ENCODE measurements at regions not wholly inside any gene's neighbourhood (a gene's known extent, or its start where the extent isn't known, plus 50 kb on each side); places are given as distances from the start of the nearest gene placed in this dataset.
"Not testable (repeated sequence)": the region's sequence is repeated elsewhere in the genome, so short reads cannot be mapped to it uniquely, and the experiment has no call there.

DNA sequence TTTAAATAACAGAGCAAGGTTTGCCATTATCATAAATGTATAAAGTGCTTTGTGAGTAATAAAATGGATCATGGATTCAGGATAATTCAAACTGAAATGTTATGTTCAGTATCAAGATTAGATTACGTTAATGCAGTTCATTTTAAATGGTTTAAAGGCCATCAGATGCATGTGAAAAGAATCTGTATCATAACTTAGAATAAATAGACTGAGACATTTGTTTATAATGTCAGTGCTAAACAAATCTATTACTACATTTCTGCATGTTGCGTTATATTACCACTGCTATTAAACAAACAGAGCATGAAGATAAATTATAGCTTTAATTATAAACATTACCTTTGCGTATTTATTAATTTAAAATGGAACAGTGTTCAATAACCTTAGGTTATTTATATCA, 160.2 kb downstream of the TOX3 start:
- DNase-seq: no peak

DNA sequence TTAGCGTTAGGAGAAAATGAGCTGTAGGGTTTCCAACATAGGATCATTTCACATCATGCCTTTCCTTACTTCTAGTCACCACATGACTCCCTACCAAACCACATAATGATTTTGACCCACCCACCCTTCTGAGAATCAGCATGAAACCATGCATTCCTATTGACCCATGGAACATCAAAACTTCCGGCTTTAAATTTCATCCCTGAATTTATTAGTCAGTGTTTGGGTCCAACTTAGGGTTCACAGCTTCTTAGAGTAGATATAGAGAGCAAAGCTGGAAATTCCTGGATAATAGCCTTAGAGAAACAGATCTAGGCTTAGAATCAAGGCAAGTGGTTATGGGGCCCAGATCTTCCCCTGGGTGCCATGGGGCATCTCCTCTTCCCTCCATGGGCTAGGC, 162.6 kb downstream of the TOX3 start:
- no peak for DNase-seq

DNA sequence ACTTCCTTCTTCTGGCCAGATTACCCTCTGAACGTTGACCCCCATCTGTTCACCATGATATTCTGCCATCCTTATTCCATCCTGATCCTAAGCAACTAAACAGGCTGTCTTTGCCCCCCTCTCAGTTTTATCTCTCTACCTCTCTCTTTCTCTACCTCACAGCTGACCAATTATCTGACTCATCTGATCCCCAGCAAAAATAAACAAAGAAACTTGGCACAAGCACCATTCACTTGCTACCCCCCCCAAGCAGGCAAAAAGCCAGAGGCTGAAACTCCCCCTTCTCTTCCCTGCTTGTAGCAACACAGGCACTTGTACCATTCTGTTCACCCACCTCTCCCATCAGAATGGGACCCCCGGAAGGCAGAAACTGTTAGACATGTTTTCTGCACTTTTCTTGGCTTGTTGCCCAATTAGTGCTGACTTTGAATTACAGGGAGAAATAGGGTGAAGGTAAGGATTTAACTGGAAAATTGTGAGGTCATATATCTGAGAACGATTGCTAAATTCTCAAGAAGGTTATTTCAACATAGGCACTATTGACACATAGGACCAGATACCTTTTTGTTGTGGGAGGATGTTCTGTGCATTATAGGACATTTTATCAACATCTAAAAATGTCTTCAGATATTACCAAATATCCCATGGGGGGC, 163.2 kb downstream of the TOX3 start:
- DNase-seq: no peak

DNA sequence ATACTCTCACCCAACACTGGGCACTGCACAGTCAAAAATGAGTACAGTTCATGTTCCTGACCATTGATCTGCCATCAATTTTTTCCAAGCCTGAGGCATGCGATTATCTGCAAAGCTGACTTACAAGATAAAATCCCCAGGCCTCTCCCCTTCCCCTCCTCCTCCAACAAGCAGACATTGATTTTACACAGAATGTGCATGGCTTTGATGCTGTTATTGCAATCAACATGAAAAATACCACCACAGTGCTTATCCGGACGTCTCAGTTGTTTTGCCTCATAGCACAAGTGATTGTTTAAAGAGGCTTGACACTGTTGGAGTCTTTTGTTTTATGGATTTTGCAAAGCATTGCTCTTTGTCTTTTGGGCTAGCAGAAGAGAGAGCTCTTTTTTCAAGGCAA, 163.8 kb downstream of the TOX3 start:
- no peak for DNase-seq

DNA sequence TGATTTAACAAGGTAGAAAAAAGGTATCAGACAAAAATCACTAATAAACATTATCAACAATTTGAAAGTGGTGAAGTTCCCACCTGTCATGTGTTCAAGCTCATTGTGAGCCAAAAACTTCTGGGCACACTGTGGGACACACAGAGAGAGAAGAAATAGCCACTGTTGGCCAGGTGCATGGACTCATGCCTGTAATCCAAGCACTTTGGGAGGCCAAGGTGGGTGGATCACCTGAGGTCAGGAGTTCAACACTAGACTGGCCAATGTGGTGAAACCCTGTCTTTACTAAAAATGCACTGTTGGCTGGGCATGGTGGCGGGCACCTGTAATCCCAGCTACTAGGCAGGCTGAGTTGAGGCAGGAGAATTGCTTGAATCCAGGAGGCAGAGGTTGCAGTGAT, 167.4 kb downstream of the TOX3 start:
- no peak for DNase-seq

DNA sequence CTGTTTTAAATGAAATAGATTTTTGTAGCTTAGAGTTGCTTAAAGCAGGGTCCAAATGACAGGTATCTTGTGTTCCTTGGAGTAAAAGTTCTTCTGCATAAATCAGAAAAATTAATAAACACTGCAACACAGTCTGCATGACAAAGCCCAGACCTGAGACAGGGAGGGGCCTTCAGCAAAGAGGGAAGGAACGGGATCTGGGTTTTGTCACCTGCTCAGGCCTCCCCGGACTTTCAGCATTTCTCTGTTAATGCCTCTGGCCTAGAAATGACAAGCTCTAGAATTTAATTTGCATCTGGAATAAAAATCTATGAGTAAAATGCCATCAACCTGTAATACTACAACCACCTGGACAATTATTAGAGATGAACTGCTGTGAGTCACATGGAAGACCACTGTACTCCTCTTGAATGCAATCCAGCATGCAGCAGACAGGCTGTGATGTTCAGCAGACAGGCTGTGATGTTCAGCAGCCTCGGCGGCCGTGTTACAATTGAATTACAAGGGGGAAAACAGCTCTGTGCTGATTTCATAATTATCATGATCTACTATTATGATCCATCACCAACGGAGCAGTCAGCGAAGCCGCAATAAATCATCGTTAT, 170.2 kb downstream of the TOX3 start:
- DNase-seq: no peak

DNA sequence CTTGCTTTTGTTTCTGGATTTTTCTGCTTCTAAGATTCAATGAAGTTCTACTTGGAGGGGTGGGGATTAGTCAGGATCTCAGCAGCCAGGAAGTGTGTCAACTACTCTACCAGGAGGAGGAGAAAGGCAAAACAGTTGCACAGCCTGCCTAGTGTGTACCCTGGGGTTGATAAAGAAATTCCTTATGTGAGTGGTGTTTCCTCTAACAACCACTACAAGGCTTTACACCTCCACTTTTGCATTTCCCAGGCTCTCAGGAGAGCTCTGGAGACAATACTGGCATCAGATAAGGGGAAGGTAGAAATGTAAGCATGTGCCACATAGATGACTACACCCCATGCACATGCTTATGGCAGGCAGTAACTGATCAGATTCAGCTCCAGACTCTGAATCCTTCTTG, 174.6 kb downstream of the TOX3 start:
- no peak for DNase-seq

DNA sequence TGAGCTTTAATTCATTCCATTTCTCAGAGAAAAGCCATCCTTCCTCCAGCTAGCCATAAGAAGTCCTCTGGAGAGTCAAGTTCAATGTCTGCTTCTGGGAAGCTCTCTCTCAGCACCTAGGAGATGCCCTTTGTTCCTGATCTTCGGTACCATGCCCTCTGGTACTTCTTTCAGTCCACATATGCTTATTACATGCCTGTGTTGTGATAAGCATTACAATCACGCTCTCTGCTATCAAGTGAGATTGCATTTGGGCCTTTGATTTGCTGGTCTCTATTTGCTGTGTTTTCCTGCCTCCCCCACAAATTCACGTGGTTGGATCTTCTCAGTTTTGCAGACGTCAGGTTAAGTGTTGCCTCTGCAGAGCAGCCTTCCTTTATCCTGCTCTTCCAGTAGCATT, 178.1 kb downstream of the TOX3 start:
- DNase-seq: no peak

DNA sequence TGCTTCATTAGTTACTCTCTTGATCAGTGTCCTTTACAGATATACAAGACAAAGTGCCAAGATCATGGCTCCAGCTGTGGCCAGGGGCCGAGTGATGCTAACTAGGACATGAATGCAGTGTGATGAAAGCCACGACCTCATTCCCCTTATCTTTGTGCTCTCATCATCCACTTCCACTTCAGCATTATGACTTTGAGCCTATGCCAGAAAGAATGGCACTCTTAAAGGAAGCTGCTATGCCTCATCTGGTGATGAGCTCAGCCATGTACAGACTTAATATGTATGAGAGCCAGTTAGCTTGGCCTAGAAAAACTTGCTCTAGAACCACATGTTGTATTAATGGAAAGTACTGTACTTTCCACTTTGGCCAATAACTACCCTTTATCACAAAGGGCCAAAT, 179.1 kb downstream of the TOX3 start:
- DNase-seq: no peak

DNA sequence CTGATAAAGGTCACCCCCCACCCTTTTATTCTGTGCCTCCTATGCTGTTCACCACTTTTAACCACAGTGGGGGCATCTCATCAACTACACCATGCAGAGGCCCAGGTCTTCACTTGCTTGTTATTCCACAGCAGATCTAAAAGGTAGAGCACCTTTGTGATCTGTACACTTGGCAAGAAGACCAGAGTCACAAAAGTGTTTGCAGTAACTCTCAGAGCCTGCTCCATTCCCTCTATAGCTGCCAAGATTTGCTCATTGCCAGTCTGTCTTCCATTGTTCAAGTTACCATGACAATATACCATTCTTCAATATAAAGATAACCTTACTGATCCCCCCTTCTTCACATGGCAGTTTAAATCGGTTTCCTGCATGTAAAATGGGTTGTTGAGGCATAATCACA, 180.0 kb downstream of the TOX3 start:
- DNase-seq: no peak

DNA sequence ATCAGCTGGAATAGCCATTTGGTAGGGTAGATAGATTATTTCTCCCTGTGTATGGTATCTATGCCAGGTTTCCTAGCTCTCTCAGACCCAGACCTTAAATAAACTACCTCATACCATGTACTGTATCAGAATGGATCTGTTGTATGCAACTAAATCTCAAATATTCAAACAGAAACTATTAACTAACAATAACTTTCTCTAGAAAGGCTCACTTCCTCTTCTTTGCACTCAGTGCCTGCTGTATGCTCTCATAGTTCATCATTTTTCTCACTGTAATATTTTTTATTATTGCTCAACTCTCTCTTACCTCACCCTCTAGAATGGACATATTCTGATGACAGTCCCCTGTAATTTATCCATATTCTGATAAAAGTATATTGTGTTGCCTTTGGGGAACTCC, 182.4 kb downstream of the TOX3 start:
- no peak for DNase-seq

DNA sequence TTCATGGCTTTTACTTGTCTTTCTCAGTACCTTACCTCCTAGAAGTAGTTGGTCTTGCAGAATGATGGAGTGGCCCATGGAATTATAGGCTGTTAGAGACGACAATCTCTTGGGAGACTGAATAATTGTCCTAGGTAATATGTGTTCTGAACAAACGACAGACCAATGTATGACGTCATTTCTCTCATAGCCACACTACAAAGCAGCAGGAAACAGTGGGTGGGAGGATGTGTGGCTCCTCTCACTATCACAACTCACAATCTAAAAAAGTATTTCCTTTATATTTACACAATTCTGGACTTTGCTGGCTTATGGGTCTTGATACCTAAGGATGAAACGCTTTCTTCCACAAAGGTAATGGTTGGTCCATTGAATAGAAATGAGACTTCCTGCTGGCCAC, 183.9 kb downstream of the TOX3 start:
- DNase-seq: no peak

DNA sequence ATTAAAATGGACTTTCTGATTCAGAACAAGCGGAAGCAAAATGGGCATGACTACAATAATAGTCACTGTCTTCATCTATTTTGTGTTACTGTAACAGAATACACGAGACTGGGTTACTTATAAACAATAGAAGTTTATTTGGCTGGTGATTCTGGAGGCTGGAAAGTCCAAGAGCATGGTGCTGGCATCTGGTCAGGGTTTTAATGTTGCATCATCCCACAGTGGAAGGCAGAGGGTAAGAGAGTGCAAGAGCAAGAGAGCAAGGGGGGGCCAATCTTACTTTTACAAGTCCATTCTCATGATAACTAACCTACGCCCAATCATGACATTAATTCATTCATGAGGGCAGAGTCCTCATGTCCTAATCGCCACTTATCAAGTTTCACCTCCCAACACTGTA, 189.2 kb downstream of the TOX3 start:
- no peak for DNase-seq

DNA sequence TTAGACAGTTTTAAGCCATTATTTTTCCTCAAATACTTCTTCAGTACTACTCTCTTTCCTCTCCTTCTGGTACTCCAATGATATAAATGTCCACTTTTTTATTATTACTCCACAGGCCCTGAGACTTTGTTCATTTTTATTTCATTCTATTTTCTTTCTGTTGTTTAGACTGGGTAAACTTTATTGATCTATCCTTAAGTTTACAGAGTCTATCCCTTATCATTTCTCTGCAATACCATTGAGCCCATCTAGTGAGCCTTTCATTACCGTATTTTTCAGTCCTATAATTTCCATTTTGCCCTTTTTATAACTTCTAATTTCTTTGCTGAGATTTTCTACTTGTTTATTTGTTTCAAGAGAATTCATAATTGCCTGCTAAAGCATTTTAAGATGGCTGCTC, 193.7 kb downstream of the TOX3 start:
- DNase-seq: no peak

DNA sequence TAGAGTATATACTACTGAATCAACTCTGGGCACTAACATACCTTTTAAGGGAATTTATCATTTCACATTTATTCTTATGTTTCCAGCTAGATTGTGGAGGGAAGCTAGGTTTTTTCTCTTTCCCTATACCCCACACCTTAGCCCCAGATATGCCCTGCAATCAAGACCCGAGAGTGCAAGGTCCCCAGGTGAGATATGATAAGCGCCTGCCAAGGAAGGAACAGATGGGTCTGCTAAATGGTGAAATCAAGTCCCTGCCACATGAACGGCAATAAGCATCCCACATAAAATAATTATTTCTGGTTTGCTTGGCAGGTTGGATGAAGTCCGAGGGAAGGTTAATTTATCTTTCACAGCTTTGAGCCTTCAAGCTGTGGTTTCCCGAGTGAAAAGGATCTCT, 195.5 kb downstream of the TOX3 start:
- DNase-seq: no peak

DNA sequence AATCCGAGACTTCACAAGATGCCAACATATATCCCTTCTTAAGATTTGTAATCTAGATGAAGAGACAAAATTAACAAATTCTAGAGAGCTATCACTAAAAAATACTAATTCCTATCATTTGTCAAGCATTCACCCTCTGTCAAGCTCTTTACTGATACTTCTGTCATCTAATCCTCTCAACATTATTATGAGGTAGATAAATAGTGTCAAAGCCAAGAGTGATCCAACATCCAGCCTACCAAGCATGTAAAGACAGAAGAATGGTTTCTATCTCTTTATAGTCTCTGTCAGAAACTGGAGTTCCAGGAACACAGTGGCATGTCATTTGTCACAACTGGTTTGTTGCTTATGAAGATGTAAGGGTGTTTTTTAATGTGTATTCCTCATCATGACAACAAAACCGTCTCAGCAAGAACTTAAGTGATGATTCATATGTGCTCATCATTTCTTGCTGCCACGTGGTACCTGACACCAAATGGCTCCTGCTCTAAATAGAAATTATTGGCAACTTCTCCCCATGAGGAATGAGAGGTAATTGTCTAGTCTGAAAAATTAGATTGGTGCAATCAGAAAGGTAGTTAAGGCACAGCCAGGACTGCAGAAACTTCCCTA, 196.8 kb downstream of the TOX3 start:
- no peak for DNase-seq

DNA sequence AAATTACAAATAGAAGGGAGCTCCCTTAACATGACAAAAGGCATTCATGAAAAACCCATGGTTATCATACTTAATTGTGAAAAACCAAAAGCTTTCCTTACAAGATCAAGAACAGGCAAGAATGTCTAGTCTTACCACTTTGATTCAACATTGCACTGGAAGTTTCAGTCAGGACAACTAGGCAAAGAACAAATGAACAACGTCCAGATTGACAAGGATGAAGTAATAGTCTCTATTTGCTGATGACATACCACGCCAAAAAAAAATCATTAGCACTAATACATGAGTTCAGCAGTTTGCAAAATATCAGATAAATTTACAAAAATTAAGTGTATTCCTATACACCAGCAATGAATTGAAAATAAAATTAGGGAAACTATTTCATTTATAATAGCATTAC, 200.2 kb downstream of the TOX3 start:
- DNase-seq: no peak

DNA sequence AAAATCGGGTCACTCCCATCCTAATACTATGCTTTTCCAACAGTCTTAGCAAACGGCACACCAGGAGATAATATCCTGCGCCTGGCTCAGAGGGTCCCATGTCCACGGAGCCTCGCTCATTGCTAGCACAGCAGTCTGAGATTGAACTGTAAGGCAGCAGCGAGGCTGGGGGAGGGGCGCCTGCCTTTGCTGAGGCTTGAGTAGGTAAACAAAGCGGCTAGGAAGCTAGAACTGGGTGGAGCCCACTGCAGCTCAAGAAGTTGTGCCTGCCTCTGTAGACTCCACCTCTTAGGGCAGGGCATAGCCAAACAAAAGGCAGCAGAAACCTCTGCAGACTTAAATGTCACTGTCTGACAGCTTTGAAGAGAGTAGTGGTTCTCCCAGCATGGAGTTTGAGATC, 213.3 kb downstream of the TOX3 start:
- DNase-seq: not testable (repeated sequence)

DNA sequence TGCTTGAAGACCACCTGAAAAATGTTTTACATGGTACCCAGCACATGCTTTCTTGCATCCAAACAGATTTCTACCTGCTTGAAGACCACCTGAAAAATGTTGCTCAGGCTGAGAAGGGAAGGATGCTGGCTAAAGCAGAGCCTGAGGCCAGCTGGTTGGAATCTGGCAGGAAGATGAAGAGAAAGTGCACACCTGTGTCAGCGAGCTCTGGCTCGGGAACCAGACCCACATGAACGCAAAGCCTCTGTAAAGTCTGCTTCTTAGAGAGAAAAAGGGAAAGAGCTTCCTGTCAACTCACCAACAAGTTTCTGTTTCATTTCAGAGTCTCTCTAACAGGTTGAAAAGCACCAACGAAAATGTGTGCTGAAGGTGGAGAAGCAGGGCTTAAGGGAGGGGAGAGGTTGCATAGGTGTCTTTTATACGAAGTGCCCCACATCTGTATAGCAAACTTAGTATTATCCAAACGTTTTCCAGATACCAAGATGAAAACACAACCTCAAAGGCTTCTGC, 226.0 kb downstream of the TOX3 start:
- DNase-seq: no peak

DNA sequence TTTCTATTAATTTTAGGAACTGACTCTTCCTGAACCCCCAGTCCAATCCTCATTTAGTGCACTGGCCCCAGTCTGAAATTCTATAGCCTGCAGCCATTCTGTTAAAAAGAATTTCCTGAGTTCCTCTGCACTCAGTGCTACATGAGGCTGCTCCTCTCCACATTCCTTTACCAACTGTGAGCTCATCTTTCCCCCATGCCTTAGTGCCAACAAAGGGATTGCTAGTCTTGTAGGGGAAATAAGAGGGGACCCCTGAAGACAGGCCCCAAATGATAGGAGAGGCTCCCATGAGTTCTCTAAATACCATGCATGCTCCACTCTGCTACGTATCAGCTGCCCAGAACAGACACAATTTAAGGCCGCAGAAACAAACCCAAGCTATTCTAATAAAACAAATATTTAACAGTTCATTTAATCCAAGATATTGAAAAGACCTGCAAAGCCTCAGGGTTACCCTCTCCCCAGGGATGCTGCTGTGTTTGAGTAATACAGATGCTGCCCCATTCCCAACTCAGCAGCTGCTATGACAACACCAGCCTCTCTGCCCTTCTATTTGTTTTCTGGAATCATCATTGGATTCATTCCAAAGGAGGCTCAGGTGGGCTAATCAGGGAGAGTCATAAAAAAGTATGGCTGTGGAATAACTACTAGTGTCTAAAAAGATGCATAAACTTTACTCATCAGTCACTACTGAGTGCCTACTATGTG, 228.5 kb downstream of the TOX3 start:
- no peak for DNase-seq

DNA sequence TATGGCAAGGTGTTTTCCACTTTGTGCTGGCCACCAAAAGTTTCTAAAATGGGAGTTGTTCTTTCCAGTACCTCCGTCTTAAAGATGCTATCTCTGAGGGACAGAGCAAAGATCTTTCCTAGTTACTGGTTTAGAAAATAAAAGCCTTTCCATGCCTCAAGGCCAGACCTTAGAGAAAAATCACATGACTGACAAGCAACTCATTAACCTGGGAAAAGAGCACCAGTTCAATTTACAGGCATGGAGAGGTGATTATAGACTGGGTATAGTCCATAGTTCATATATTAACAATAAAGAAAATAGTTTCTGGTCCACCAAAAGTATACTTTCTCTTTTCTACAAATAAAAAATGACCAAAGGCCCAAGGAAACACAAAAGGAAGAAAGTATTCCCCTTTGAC, 230.7 kb downstream of the TOX3 start:
- DNase-seq: no peak

DNA sequence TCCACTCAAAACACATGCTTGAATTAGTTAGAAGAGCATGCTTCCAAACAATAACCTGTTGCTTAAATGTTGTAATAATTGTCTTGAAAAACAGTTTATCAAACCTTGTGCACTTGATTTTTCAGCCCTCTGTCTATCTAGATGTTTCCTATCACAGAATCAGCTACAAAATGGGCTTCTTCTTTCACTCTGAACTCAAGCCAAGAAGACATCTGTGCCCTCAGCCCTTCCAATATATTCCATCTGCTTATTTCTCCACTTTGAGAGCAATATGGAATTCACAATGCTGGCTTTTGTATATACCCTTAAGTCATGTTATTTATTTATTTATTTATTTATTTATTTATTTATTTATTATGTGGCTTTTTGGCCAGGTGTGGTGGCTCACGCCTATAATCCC, 234.2 kb downstream of the TOX3 start:
- no peak for DNase-seq

DNA sequence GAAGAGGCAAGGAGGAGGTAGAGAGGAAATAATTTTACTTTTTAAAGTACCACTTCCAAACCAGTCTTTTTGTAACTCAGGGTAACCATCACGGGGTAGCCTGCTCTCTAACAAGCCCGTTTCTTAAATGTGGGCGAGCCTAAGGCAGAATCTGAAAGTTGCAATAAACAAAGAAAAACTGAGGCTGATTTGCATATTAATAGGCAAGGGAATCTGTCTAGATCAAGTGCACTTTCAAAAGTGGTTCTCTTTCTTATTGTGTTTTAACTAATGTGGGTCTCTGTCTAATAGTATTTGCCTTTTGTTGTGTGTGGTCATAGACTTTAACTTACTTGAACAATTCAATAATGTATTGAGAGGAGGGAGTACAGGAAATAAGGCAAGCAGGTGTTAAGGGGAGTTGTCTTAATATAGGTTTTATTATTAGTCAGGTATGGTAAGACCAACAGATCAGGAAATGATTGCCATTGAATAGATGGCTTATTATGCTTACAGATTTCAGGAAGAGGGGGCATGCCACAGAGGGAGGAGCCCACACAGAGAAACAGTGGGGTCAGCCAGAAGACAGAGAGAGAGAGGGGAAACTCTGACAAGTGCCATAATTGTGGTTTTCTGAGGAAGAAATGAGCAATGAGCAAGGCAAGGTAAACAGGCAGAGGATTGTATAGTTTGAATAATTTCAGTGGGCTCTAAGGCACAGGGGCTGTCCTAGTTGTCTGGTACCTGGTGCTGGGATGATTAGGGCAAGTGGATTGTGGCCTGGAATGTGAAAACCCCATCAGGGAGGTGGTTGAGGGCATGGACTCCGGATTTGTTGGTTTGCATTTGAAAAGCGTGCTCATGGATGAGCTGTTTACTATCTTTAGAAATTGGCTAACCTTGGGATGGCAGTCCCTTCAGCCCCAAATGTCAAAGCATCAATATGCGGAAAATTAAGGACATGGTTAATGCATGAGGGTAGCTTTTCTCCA, 237.2 kb downstream of the TOX3 start:
- no peak for DNase-seq

Measured in stimulated activated CD4-positive, alpha-beta T cell treated with anti-CD3 and anti-CD28 coated beads, Interleukin-4, amount 100 ng/mL, for 24 hours (primary cell).